GM21619 (cell line): ENCODE measurements at regions not wholly inside any gene's neighbourhood (a gene's known extent, or its start where the extent isn't known, plus 50 kb on each side); places are given as distances from the start of the nearest gene placed in this dataset.

Experiments
- ATAC-seq: cut with Tn5 transposase; IDR thresholded peaks from one replicate; pipeline ENCODE4 v1.9.1; 2021; ENCODE audit not compliant: unreplicated experiment

- no peak for ATAC-seq
Observed at GRCh38 chr10:36253731-36254130, 611.6 kb upstream of the FZD8 start.

GRCh38 chr10:36251068-36251467 lies 609.0 kb upstream of the FZD8 start:
- ATAC-seq = no peak

GRCh38 chr10:36248304-36248981 lies 606.3 kb upstream of the FZD8 start:
- no peak for ATAC-seq

- ATAC-seq = no peak
Observed at GRCh38 chr10:36247478-36247877, 605.4 kb upstream of the FZD8 start.

- no peak for ATAC-seq
Observed at GRCh38 chr10:36236931-36237330, 594.8 kb upstream of the FZD8 start.

GRCh38 chr10:36236341-36236740 lies 594.2 kb upstream of the FZD8 start:
- ATAC-seq = no peak

- ATAC-seq = no peak
Observed at GRCh38 chr10:36232935-36233334, 590.8 kb upstream of the FZD8 start.

- no peak for ATAC-seq
Observed at GRCh38 chr10:36224431-36224985, 582.4 kb upstream of the FZD8 start.

- no peak for ATAC-seq
Observed at GRCh38 chr10:36221101-36221500, 579.0 kb upstream of the FZD8 start.

- ATAC-seq = no peak
Observed at GRCh38 chr10:36220151-36220550, 578.1 kb upstream of the FZD8 start.

GRCh38 chr10:36211856-36212255 lies 569.8 kb upstream of the FZD8 start:
- no peak for ATAC-seq

GRCh38 chr10:36209480-36209879 lies 567.4 kb upstream of the FZD8 start:
- no peak for ATAC-seq

- no peak for ATAC-seq
Observed at GRCh38 chr10:36202881-36203280, 560.8 kb upstream of the FZD8 start.

- ATAC-seq = no peak
Observed at GRCh38 chr10:36200577-36200976, 558.5 kb upstream of the FZD8 start.

GRCh38 chr10:36198322-36198721 lies 556.2 kb upstream of the FZD8 start:
- ATAC-seq = no peak

GRCh38 chr10:36195364-36195763 lies 553.3 kb upstream of the FZD8 start:
- no peak for ATAC-seq

- no peak for ATAC-seq
Observed at GRCh38 chr10:36194276-36194675, 552.2 kb upstream of the FZD8 start.

GRCh38 chr10:36191009-36191408 lies 548.9 kb upstream of the FZD8 start:
- no peak for ATAC-seq

- ATAC-seq = no peak
Observed at GRCh38 chr10:36188461-36188860, 546.4 kb upstream of the FZD8 start.

- ATAC-seq = no peak
Observed at GRCh38 chr10:36188080-36188453, 546.0 kb upstream of the FZD8 start.

- ATAC-seq = no peak
Observed at GRCh38 chr10:36187380-36188079, 545.4 kb upstream of the FZD8 start.

GRCh38 chr10:36185097-36185496 lies 543.0 kb upstream of the FZD8 start:
- no peak for ATAC-seq

GRCh38 chr10:36183726-36184125 lies 541.6 kb upstream of the FZD8 start:
- ATAC-seq = no peak
